Inflammatory macrophage treated with lipopolysaccharide for 4 hours (primary cell): ENCODE measurements at regions not wholly inside any gene's neighbourhood (a gene's known extent, or its start where the extent isn't known, plus 50 kb on each side); places are given as distances from the start of the nearest gene placed in this dataset.
"Not testable (repeated sequence)": the region's sequence is repeated elsewhere in the genome, so short reads cannot be mapped to it uniquely, and the experiment has no call there.

Source experiments
- DNase-seq: peaks from one replicate; pipeline ENCODE4 v3.0.0-alpha.2; 2020

- DNase-seq: no peak
Observed at GRCh38 chr12:13433768-13434167, 237.2 kb downstream of the EMP1 start.

- no peak for DNase-seq
Observed at GRCh38 chr12:13431041-13431440, 234.5 kb downstream of the EMP1 start.

- no peak for DNase-seq
Observed at GRCh38 chr12:13428538-13429265, 232.2 kb downstream of the EMP1 start.

- no peak for DNase-seq
Observed at GRCh38 chr12:13425766-13426165, 229.2 kb downstream of the EMP1 start.

GRCh38 chr12:13422291-13422690 lies 225.8 kb downstream of the EMP1 start:
- DNase-seq: no peak

- no peak for DNase-seq
Observed at GRCh38 chr12:13417516-13417915, 221.0 kb downstream of the EMP1 start.

GRCh38 chr12:13411287-13411686 lies 214.8 kb downstream of the EMP1 start:
- no peak for DNase-seq

GRCh38 chr12:13405961-13406703 lies 209.6 kb downstream of the EMP1 start:
- no peak for DNase-seq

- no peak for DNase-seq
Observed at GRCh38 chr12:13404631-13405473, 208.3 kb downstream of the EMP1 start.

- no peak for DNase-seq
Observed at GRCh38 chr12:13404111-13404628, 207.6 kb downstream of the EMP1 start.

GRCh38 chr12:13391375-13391774 lies 194.8 kb downstream of the EMP1 start:
- not testable (repeated sequence) for DNase-seq

GRCh38 chr12:13390918-13391317 lies 194.4 kb downstream of the EMP1 start:
- no peak for DNase-seq

GRCh38 chr12:13390381-13390861 lies 193.9 kb downstream of the EMP1 start:
- DNase-seq: no peak

- DNase-seq: no peak
Observed at GRCh38 chr12:13387101-13387500, 190.6 kb downstream of the EMP1 start.

GRCh38 chr12:13386323-13387039 lies 190.0 kb downstream of the EMP1 start:
- DNase-seq: no peak

- no peak for DNase-seq
Observed at GRCh38 chr12:13383379-13383778, 186.9 kb downstream of the EMP1 start.

- DNase-seq: no peak
Observed at GRCh38 chr12:13380297-13380696, 183.8 kb downstream of the EMP1 start.

GRCh38 chr12:13379531-13380188 lies 183.1 kb downstream of the EMP1 start:
- no peak for DNase-seq

- DNase-seq: no peak
Observed at GRCh38 chr12:13377698-13378097, 181.2 kb downstream of the EMP1 start.

GRCh38 chr12:13376610-13377373 lies 180.3 kb downstream of the EMP1 start:
- no peak for DNase-seq
